ENCODE measurements at regions not wholly inside any gene's neighbourhood (a gene's known extent, or its start where the extent isn't known, plus 50 kb on each side); places are given as distances from the start of the nearest gene placed in this dataset.

- no peak for ATAC-seq
- no peak overlapping the region for H3K27ac Mint-ChIP-seq
These were observed 406.1 kb downstream of the LRATD1 start for GRCh38 chr2:15038366-15039364.

More at GRCh38 chr2:15038366-15039364, 406.1 kb downstream of the LRATD1 start:
- H3K36me3 ChIP-seq (ENCODE audit: insufficient read depth) = no peaks in the 10 kb centered on the region
- H3K9me2 ChIP-seq (ENCODE audit: insufficient read depth) = 0 out of 2 replicates have a peak, but pooled peaks cover 6% of the 10 kb centered on the region
- no peak overlapping the region for H3K4me3 Mint-ChIP-seq
- no peaks in the 10 kb centered on the region for H3K27me3 ChIP-seq (ENCODE audit: insufficient read depth)
- H3K4me1 ChIP-seq (ENCODE audit: insufficient read depth) = peaks cover 16% of the 10 kb centered on the region
- TF ChIP-seq NANOG (IDR thresholded peaks at IDR 0.05; ENCODE audit: borderline replicate concordance) = no peak
- TF ChIP-seq ZNF114 (CRISPR knock-in tag; IDR thresholded peaks at IDR 0.05) = no peak
- no peak for TF ChIP-seq EZH2 (IDR thresholded peaks at IDR 0.05; ENCODE audit: low read depth, unreplicated experiment)
- TF ChIP-seq POLR2AphosphoS5 (IDR thresholded peaks at IDR 0.05; ENCODE audit: low read depth) = no peak
- no peak for TF ChIP-seq JUNB (IDR thresholded peaks at IDR 0.05; ENCODE audit: unreplicated experiment)
- TF ChIP-seq, protein P1, sequence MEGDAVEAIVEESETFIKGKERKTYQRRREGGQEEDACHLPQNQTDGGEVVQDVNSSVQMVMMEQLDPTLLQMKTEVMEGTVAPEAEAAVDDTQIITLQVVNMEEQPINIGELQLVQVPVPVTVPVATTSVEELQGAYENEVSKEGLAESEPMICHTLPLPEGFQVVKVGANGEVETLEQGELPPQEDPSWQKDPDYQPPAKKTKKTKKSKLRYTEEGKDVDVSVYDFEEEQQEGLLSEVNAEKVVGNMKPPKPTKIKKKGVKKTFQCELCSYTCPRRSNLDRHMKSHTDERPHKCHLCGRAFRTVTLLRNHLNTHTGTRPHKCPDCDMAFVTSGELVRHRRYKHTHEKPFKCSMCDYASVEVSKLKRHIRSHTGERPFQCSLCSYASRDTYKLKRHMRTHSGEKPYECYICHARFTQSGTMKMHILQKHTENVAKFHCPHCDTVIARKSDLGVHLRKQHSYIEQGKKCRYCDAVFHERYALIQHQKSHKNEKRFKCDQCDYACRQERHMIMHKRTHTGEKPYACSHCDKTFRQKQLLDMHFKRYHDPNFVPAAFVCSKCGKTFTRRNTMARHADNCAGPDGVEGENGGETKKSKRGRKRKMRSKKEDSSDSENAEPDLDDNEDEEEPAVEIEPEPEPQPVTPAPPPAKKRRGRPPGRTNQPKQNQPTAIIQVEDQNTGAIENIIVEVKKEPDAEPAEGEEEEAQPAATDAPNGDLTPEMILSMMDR (conservative IDR thresholded peaks at IDR 0.05; ENCODE audit: low read depth in 2 of 2) = no peak
- TF ChIP-seq EZH2phosphoT487 (IDR thresholded peaks at IDR 0.05; ENCODE audit: unreplicated experiment) = no peak
- no peak for TF ChIP-seq REST (IDR thresholded peaks at IDR 0.05; ENCODE audit: unreplicated experiment)
- no peak for TF ChIP-seq ZNF331 (CRISPR knock-in tag; IDR thresholded peaks at IDR 0.05; ENCODE audit: low read depth)
- TF ChIP-seq CREB1 (CRISPR knock-in tag; IDR thresholded peaks at IDR 0.05; ENCODE audit: low read depth) = no peak
- no peak for TF ChIP-seq ETS1 (IDR thresholded peaks at IDR 0.05)
- TF ChIP-seq, protein P2, sequence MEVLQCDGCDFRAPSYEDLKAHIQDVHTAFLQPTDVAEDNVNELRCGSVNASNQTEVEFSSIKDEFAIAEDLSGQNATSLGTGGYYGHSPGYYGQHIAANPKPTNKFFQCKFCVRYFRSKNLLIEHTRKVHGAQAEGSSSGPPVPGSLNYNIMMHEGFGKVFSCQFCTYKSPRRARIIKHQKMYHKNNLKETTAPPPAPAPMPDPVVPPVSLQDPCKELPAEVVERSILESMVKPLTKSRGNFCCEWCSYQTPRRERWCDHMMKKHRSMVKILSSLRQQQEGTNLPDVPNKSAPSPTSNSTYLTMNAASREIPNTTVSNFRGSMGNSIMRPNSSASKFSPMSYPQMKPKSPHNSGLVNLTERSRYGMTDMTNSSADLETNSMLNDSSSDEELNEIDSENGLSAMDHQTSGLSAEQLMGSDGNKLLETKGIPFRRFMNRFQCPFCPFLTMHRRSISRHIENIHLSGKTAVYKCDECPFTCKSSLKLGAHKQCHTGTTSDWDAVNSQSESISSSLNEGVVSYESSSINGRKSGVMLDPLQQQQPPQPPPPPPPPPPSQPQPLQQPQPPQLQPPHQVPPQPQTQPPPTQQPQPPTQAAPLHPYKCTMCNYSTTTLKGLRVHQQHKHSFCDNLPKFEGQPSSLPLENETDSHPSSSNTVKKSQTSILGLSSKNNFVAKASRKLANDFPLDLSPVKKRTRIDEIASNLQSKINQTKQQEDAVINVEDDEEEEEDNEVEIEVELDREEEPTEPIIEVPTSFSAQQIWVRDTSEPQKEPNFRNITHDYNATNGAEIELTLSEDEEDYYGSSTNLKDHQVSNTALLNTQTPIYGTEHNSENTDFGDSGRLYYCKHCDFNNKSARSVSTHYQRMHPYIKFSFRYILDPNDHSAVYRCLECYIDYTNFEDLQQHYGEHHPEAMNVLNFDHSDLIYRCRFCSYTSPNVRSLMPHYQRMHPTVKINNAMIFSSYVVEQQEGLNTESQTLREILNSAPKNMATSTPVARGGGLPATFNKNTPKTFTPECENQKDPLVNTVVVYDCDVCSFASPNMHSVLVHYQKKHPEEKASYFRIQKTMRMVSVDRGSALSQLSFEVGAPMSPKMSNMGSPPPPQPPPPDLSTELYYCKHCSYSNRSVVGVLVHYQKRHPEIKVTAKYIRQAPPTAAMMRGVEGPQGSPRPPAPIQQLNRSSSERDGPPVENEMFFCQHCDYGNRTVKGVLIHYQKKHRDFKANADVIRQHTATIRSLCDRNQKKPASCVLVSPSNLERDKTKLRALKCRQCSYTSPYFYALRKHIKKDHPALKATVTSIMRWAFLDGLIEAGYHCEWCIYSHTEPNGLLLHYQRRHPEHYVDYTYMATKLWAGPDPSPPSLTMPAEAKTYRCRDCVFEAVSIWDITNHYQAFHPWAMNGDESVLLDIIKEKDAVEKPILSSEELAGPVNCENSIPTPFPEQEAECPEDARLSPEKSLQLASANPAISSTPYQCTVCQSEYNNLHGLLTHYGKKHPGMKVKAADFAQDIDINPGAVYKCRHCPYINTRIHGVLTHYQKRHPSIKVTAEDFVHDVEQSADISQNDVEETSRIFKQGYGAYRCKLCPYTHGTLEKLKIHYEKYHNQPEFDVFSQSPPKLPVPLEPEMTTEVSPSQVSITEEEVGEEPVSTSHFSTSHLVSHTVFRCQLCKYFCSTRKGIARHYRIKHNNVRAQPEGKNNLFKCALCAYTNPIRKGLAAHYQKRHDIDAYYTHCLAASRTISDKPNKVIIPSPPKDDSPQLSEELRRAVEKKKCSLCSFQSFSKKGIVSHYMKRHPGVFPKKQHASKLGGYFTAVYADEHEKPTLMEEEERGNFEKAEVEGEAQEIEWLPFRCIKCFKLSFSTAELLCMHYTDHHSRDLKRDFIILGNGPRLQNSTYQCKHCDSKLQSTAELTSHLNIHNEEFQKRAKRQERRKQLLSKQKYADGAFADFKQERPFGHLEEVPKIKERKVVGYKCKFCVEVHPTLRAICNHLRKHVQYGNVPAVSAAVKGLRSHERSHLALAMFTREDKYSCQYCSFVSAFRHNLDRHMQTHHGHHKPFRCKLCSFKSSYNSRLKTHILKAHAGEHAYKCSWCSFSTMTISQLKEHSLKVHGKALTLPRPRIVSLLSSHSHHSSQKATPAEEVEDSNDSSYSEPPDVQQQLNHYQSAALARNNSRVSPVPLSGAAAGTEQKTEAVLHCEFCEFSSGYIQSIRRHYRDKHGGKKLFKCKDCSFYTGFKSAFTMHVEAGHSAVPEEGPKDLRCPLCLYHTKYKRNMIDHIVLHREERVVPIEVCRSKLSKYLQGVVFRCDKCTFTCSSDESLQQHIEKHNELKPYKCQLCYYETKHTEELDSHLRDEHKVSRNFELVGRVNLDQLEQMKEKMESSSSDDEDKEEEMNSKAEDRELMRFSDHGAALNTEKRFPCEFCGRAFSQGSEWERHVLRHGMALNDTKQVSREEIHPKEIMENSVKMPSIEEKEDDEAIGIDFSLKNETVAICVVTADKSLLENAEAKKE (CRISPR knock-in tag; IDR thresholded peaks at IDR 0.05) = no peak
- no peak for TF ChIP-seq STAT1 (IDR thresholded peaks at IDR 0.05; ENCODE audit: unreplicated experiment)
- H2AFZ ChIP-seq = no peak overlapping the region
- no peak overlapping the region for H3K4me2 ChIP-seq
- DNase-seq (ENCODE audit: low spot score) = no peak
- peaks cover 17% of the 10 kb centered on the region for H3K4me1 Mint-ChIP-seq
- no peak overlapping the region for H3K4me3 ChIP-seq
- H3K36me3 Mint-ChIP-seq (ENCODE audit: low read depth) = peaks cover 6% of the 10 kb centered on the region; the same call in 1 of the 3 replicates
- H4K20me1 ChIP-seq (replicated peaks; ENCODE audit: insufficient read depth) = no peaks in the 10 kb centered on the region
- H3K27ac ChIP-seq (ENCODE audit: low read depth) = no peak overlapping the region
- H3K9me3 Mint-ChIP-seq = peaks cover 4% of the 10 kb centered on the region; the same call in 2 of the 3 replicates
- H3K79me2 ChIP-seq (replicated peaks; ENCODE audit: insufficient read depth) = no peaks in the 10 kb centered on the region
- H3F3A ChIP-seq (replicated peaks; ENCODE audit: low read depth) = no peaks in the 10 kb centered on the region
- H3K27me3 Mint-ChIP-seq (ENCODE audit: insufficient read depth, low read depth, poor library complexity) = peaks cover 14% of the 10 kb centered on the region

All from GM23338 (cell line).